H1 (cell line): ENCODE measurements at regions not wholly inside any gene's neighbourhood (a gene's known extent, or its start where the extent isn't known, plus 50 kb on each side); places are given as distances from the start of the nearest gene placed in this dataset.

ENCODE experiments used
- CEBPB ChIP-seq: IDR thresholded peaks from 2 replicates; pipeline ENCODE4 v1.6.1; 2012; ENCODE audit warnings: low read depth, low read length
- CHD7 ChIP-seq: fragments of 300-600 bp; sonication (generic); IDR thresholded peaks from 2 replicates; pipeline ENCODE4 v1.7.1; 2012; ENCODE audit warnings: low read length, moderate library complexity, mild to moderate bottlenecking, inconsistent platforms; ENCODE audit not compliant: insufficient replicate concordance
- CTBP2 ChIP-seq: IDR thresholded peaks from 2 replicates; pipeline ENCODE4 v1.7.0; 2011; ENCODE audit warnings: borderline replicate concordance, mild to moderate bottlenecking, moderate library complexity, mixed read lengths, low read length; ENCODE audit not compliant: insufficient read depth, insufficient read length
- FOSL1 ChIP-seq: IDR thresholded peaks from 2 replicates; pipeline ENCODE4 v1.6.1; 2011; ENCODE audit warnings: mild to moderate bottlenecking, low read depth, low read length, moderate library complexity; ENCODE audit not compliant: insufficient read depth
- KDM4A ChIP-seq: IDR thresholded peaks from one replicate; pipeline ENCODE4 v1.7.1; 2012; ENCODE audit warnings: low read depth, mild to moderate bottlenecking, moderate library complexity, low read length, inconsistent platforms; ENCODE audit not compliant: severe bottlenecking
- NANOG ChIP-seq: IDR thresholded peaks from 2 replicates; pipeline ENCODE4 v1.6.1; 2011; ENCODE audit warnings: low read length, low read depth, mild to moderate bottlenecking, inconsistent platforms; ENCODE audit not compliant: insufficient read depth, poor library complexity, severe bottlenecking
- POU5F1 ChIP-seq: IDR thresholded peaks from 2 replicates; pipeline ENCODE4 v1.6.1; 2011; ENCODE audit warnings: low read depth, mild to moderate bottlenecking, low read length, moderate library complexity
- RFX5 ChIP-seq: IDR thresholded peaks from 2 replicates; pipeline ENCODE4 v1.6.1; 2011; ENCODE audit warnings: low read depth, low read length, improper control_type of control experiment, borderline replicate concordance
- SIN3A ChIP-seq, 2 experiments: IDR thresholded peaks in 1 of 2; conservative IDR thresholded peaks in 1 of 2; 2 replicates each; pipeline ENCODE4 v1.6.1; 2011 to 2012; ENCODE audit warnings: low read length in 2 of 2, improper control_type of control experiment in 1 of 2, low read depth in 1 of 2, mild to moderate bottlenecking in 1 of 2
- SIRT6 ChIP-seq: IDR thresholded peaks from one replicate; pipeline ENCODE4 v1.7.1; 2012; ENCODE audit warnings: low read length, inconsistent platforms
- TAF1 ChIP-seq: IDR thresholded peaks from 2 replicates; pipeline ENCODE4 v1.6.1; 2011; ENCODE audit warnings: mild to moderate bottlenecking, low read depth, low read length

- TF ChIP-seq CHD7, result peak; percentile 86
- TF ChIP-seq RFX5, result no peak
- TF ChIP-seq SIRT6, result no peak
- no peak for TF ChIP-seq KDM4A
- TF ChIP-seq POU5F1, result peak; percentile 86; the same call in 1 of the 2 replicates
- peak; percentile 19; the same call in 1 of the 2 replicates for TF ChIP-seq CEBPB
- no peak for TF ChIP-seq TAF1
- TF ChIP-seq SIN3A (conservative IDR thresholded peaks at IDR 0.05 in 1 of 2, IDR thresholded peaks at IDR 0.05 in 1 of 2; ENCODE audit: low read depth in 1 of 2, low read length in 2 of 2), result no peak
- TF ChIP-seq NANOG, result peak; percentile 94
- no peak for TF ChIP-seq CTBP2
- no peak for TF ChIP-seq FOSL1
Measured at GRCh38 chr21:14616380-14617039, 70.4 kb upstream of the SAMSN1 start (continued).
